Cardiac muscle cell (in vitro differentiated cells and primary cell): ENCODE measurements at regions not wholly inside any gene's neighbourhood (a gene's known extent, or its start where the extent isn't known, plus 50 kb on each side); places are given as distances from the start of the nearest gene placed in this dataset.
A peak's percentile ranks its signal among the peaks of the same experiment; 100 is the strongest.

Source experiments
- DNase-seq, 2 donors: peaks; one replicate each; pipeline versions ENCODE4 v3.0.0 to v3.0.0-alpha.2; 2010 to 2017; ENCODE audit warnings: low read depth in 1 of 2, low spot score in 1 of 2
- H3K27ac ChIP-seq: fragments of 200-600 bp; sonication (generic); 2 replicates; pipeline ENCODE4 v1.5.1; 2016
- H3K27me3 ChIP-seq: fragments of 200-600 bp; sonication (generic); 2 replicates; pipeline ENCODE4 v1.6.0; 2016; ENCODE audit warnings: control low read depth
- H3K36me3 ChIP-seq: fragments of 200-600 bp; sonication (generic); 2 replicates; pipeline ENCODE4 v1.5.1; 2016; ENCODE audit warnings: control low read depth
- H3K4me1 ChIP-seq: fragments of 200-600 bp; sonication (generic); 2 replicates; pipeline ENCODE4 v1.8.1; 2017; ENCODE audit warnings: low read depth, mild to moderate bottlenecking, mixed run types
- H3K4me3 ChIP-seq: fragments of 200-600 bp; sonication (generic); 2 replicates; pipeline ENCODE4 v1.5.1; 2016; ENCODE audit warnings: mild to moderate bottlenecking
- H3K9me3 ChIP-seq: fragments of 200-600 bp; sonication (generic); 2 replicates; pipeline ENCODE4 v1.5.1; 2017; ENCODE audit warnings: low read depth, mild to moderate bottlenecking, control low read depth
- CTCF ChIP-seq: IDR thresholded peaks from 2 replicates; pipeline ENCODE4 v1.5.1; 2012; ENCODE audit warnings: low read depth, mild to moderate bottlenecking, low read length

- Histone ChIP-seq H3K4me1 (no peaks in the 10 kb centered on the region), H3K36me3 (no peaks in the 10 kb centered on the region), H3K9me3 (no peaks in the 10 kb centered on the region), H3K27me3 (no peaks in the 10 kb centered on the region), H3K4me3 (no peak overlapping the region), H3K27ac (no peak overlapping the region)
- no peak for TF ChIP-seq CTCF
- peak in 1 of 2 donors; percentile 29 for DNase-seq
Measured at GRCh38 chr7:155882596-155882995, 70.3 kb upstream of the SHH start.

- no peak for TF ChIP-seq CTCF
- no peaks in the 10 kb centered on the region for H3K4me1 ChIP-seq
- no peaks in the 10 kb centered on the region for H3K36me3 ChIP-seq
- DNase-seq, result no peak
- no peak overlapping the region for H3K27ac ChIP-seq
- no peaks in the 10 kb centered on the region for H3K9me3 ChIP-seq
- H3K27me3 ChIP-seq, result no peaks in the 10 kb centered on the region
- no peak overlapping the region for H3K4me3 ChIP-seq
Measured at GRCh38 chr7:155881471-155882350, 69.4 kb upstream of the SHH start.

- no peaks in the 10 kb centered on the region for H3K27me3 ChIP-seq
- DNase-seq, result no peak
- no peak for TF ChIP-seq CTCF
- H3K27ac ChIP-seq, result no peak overlapping the region
- no peaks in the 10 kb centered on the region for H3K9me3 ChIP-seq
- H3K4me3 ChIP-seq, result no peak overlapping the region
- no peaks in the 10 kb centered on the region for H3K36me3 ChIP-seq
- H3K4me1 ChIP-seq, result no peaks in the 10 kb centered on the region
Measured at GRCh38 chr7:155880721-155881120, 68.5 kb upstream of the SHH start.

- no peak for TF ChIP-seq CTCF
Measured at GRCh38 chr7:155879592-155879991, 67.3 kb upstream of the SHH start.

GRCh38 chr7:155878674-155879073 lies 66.4 kb upstream of the SHH start:
- Histone ChIP-seq H3K9me3 (no peaks in the 10 kb centered on the region), H3K4me3 (no peak overlapping the region), H3K4me1 (no peaks in the 10 kb centered on the region), H3K27ac (no peak overlapping the region), H3K36me3 (no peaks in the 10 kb centered on the region), H3K27me3 (no peaks in the 10 kb centered on the region)
- no peak for DNase-seq
- TF ChIP-seq CTCF, result no peak

More at GRCh38 chr7:155879592-155879991, 67.3 kb upstream of the SHH start:
- Histone ChIP-seq H3K4me1 (no peaks in the 10 kb centered on the region), H3K27ac (no peak overlapping the region), H3K4me3 (no peak overlapping the region), H3K27me3 (no peaks in the 10 kb centered on the region), H3K9me3 (no peaks in the 10 kb centered on the region), H3K36me3 (no peaks in the 10 kb centered on the region)
- DNase-seq, result no peak
